GM23338 (cell line): ENCODE measurements at regions not wholly inside any gene's neighbourhood (a gene's known extent, or its start where the extent isn't known, plus 50 kb on each side); places are given as distances from the start of the nearest gene placed in this dataset.

Experiments used
- EZH2 ChIP-seq: fragments of 200-600 bp; sonication (generic); IDR thresholded peaks from one replicate; pipeline ENCODE4 v1.8.0; 2017; ENCODE audit warnings: antibody characterized with exemption, mild to moderate bottlenecking, low read depth; ENCODE audit not compliant: unreplicated experiment
- EZH2phosphoT487 ChIP-seq: fragments of 200-600 bp; sonication (generic); IDR thresholded peaks from one replicate; pipeline ENCODE4 v1.8.1; 2018; ENCODE audit warnings: antibody characterized with exemption; ENCODE audit not compliant: unreplicated experiment
- JUNB ChIP-seq: IDR thresholded peaks from one replicate; pipeline ENCODE4 v1.6.1; 2016; ENCODE audit warnings: antibody characterized with exemption; ENCODE audit not compliant: unreplicated experiment
- POLR2AphosphoS5 ChIP-seq: IDR thresholded peaks from 2 replicates; pipeline ENCODE4 v1.6.1; 2016; ENCODE audit warnings: antibody characterized with exemption, low read depth
- ZNF114 ChIP-seq: fragments of 250-450 bp; sonication (Bioruptor Pico); IDR thresholded peaks from 2 replicates; pipeline ENCODE4 v1.5.0; 2020; ENCODE audit warnings: mild to moderate bottlenecking, moderate library complexity
- ZNF331 ChIP-seq: fragments of 250-450 bp; sonication (Bioruptor Pico); IDR thresholded peaks from 2 replicates; pipeline ENCODE4 v1.5.0; 2020; ENCODE audit warnings: low read depth, mild to moderate bottlenecking, moderate library complexity
- TF ChIP-seq, protein P1 (sequence below), 2 experiments: fragments of 200-600 bp in 1 of 2; sonication (generic) in 1 of 2; conservative IDR thresholded peaks; 2 replicates each; pipeline versions ENCODE4 v1.5.1 to v1.6.1; 2016 to 2017; ENCODE audit warnings: antibody characterized with exemption in 2 of 2, low read depth in 2 of 2, mild to moderate bottlenecking in 2 of 2, moderate library complexity in 1 of 2
- TF ChIP-seq, protein P2 (sequence below): IDR thresholded peaks from one replicate; pipeline ENCODE4 v1.6.1; 2018; ENCODE audit warnings: antibody characterized with exemption; ENCODE audit not compliant: unreplicated experiment

DNA sequence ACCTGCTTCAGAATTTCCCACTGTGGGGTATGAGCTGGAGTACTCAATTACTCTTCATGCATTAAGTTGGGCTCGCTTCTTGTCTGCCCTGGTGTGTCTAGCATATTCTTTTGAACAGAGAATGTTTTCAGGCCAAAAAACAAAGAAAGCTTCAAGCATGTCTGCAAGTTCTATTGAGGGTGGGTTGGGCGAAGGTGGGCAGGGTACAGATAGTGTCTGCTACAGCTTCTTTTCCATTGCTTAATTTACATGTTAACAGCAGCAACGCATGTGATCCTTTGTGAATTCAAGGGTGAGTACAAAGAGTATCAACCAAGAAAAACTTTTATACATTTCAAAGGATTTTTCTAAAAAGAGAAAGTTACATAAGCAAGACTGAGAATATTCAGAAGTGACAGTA lies 406.5 kb downstream of the IRS2 start:
- TF ChIP-seq, protein P1, sequence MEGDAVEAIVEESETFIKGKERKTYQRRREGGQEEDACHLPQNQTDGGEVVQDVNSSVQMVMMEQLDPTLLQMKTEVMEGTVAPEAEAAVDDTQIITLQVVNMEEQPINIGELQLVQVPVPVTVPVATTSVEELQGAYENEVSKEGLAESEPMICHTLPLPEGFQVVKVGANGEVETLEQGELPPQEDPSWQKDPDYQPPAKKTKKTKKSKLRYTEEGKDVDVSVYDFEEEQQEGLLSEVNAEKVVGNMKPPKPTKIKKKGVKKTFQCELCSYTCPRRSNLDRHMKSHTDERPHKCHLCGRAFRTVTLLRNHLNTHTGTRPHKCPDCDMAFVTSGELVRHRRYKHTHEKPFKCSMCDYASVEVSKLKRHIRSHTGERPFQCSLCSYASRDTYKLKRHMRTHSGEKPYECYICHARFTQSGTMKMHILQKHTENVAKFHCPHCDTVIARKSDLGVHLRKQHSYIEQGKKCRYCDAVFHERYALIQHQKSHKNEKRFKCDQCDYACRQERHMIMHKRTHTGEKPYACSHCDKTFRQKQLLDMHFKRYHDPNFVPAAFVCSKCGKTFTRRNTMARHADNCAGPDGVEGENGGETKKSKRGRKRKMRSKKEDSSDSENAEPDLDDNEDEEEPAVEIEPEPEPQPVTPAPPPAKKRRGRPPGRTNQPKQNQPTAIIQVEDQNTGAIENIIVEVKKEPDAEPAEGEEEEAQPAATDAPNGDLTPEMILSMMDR (conservative IDR thresholded peaks at IDR 0.05; ENCODE audit: low read depth in 2 of 2), result no peak
- TF ChIP-seq EZH2 (no peak), POLR2AphosphoS5 (no peak), JUNB (no peak), ZNF331 (CRISPR knock-in tag) (no peak), ZNF114 (no peak), EZH2phosphoT487 (no peak)
- TF ChIP-seq, protein P2, sequence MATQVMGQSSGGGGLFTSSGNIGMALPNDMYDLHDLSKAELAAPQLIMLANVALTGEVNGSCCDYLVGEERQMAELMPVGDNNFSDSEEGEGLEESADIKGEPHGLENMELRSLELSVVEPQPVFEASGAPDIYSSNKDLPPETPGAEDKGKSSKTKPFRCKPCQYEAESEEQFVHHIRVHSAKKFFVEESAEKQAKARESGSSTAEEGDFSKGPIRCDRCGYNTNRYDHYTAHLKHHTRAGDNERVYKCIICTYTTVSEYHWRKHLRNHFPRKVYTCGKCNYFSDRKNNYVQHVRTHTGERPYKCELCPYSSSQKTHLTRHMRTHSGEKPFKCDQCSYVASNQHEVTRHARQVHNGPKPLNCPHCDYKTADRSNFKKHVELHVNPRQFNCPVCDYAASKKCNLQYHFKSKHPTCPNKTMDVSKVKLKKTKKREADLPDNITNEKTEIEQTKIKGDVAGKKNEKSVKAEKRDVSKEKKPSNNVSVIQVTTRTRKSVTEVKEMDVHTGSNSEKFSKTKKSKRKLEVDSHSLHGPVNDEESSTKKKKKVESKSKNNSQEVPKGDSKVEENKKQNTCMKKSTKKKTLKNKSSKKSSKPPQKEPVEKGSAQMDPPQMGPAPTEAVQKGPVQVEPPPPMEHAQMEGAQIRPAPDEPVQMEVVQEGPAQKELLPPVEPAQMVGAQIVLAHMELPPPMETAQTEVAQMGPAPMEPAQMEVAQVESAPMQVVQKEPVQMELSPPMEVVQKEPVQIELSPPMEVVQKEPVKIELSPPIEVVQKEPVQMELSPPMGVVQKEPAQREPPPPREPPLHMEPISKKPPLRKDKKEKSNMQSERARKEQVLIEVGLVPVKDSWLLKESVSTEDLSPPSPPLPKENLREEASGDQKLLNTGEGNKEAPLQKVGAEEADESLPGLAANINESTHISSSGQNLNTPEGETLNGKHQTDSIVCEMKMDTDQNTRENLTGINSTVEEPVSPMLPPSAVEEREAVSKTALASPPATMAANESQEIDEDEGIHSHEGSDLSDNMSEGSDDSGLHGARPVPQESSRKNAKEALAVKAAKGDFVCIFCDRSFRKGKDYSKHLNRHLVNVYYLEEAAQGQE, result no peak
